HG03565 (cell line): ENCODE measurements at regions not wholly inside any gene's neighbourhood (a gene's known extent, or its start where the extent isn't known, plus 50 kb on each side); places are given as distances from the start of the nearest gene placed in this dataset.
"Not testable (repeated sequence)": the region's sequence is repeated elsewhere in the genome, so short reads cannot be mapped to it uniquely, and the experiment has no call there.

Source experiments
- ATAC-seq: cut with Tn5 transposase; IDR thresholded peaks from one replicate; pipeline ENCODE4 v1.9.1; 2021; ENCODE audit warnings: mild to moderate bottlenecking, moderate library complexity; ENCODE audit not compliant: unreplicated experiment

DNA sequence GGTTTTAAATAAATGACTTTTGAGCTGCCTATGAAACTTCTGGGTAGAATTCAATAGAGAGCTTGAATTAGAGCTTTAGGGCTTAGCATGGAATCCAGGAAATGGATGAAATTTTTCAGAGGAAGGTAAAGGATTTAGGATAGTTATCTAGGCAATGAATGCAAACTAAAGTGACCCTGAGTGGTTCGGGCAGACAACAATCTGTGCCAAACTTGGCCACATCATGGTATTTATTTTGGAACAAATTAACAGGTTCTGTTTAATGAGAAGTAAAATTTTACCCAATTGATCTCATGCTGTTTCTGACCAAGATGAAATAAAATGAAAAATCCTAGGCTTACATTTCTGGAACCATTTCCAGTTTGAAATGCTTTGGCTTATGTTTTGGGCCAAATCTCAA, 934.4 kb downstream of the MAT2B start:
- no peak for ATAC-seq

- no peak for ATAC-seq
Observed at GRCh38 chr5:164449460-164449859, 944.0 kb downstream of the MAT2B start.

DNA sequence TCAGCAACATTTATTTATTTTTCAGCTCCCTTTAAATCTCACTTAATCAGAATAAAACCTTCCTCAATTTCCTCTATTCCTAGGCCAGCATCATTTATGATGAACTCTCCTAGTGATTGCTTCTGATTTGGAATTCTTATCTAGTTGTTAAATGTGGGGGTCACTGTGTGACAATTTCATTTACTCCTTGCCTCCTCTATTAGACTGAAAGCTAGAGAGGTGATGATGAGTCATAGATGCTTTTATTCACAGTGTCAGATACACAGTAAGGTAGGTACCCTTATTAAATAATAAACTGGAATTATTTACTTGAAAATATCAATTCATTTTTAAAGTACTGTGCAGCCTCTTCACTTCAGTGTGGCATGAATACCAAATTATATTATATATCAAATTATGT, 960.6 kb downstream of the MAT2B start:
- no peak for ATAC-seq

DNA sequence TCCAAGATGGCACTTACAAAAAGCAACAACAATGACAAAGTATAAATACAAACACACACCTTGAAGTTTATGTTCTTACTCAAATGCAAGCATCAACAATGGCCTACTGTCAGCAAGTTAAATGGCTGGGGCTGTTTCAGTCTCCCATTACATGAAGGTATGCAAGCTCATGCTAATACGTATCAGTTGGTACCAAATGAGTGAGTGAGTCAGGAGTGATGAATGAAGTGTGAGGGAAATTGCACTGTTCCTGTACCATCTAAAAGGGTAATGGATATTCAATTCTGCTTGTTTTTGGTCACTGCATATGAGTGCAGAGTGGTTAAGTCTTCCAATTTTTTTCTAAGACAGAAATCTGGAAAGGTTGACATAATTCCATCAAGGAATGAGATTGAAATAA, 964.9 kb downstream of the MAT2B start:
- no peak for ATAC-seq

- ATAC-seq = no peak
Observed at GRCh38 chr5:164472165-164472564, 966.7 kb downstream of the MAT2B start.

GRCh38 chr5:164475339-164475977, 970.0 kb downstream of the MAT2B start:
- ATAC-seq = no peak

GRCh38 chr5:164481270-164481669, 975.9 kb downstream of the MAT2B start:
- no peak for ATAC-seq

GRCh38 chr5:164482351-164482750, 976.9 kb downstream of the MAT2B start:
- ATAC-seq = no peak

GRCh38 chr5:164484948-164485347, 979.5 kb downstream of the MAT2B start:
- no peak for ATAC-seq

DNA sequence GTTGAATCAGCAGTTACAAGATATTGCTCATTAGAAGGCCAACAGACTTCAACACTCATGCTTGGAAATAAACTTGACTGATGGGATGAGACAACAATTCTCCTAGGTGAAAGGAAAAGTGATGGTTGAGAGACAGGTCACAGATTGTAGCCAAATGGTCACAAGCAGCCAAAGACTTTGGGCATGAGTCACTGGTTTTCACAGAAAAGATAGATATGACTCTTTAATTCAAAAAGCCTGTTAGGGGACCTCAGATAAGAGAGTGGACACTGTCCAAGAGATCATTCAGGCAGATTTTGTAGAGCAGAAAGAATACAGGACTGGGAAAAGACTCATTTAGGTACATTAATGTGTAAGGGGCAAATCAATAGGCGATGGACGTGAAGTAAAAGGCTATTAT, 982.5 kb downstream of the MAT2B start:
- no peak for ATAC-seq

DNA sequence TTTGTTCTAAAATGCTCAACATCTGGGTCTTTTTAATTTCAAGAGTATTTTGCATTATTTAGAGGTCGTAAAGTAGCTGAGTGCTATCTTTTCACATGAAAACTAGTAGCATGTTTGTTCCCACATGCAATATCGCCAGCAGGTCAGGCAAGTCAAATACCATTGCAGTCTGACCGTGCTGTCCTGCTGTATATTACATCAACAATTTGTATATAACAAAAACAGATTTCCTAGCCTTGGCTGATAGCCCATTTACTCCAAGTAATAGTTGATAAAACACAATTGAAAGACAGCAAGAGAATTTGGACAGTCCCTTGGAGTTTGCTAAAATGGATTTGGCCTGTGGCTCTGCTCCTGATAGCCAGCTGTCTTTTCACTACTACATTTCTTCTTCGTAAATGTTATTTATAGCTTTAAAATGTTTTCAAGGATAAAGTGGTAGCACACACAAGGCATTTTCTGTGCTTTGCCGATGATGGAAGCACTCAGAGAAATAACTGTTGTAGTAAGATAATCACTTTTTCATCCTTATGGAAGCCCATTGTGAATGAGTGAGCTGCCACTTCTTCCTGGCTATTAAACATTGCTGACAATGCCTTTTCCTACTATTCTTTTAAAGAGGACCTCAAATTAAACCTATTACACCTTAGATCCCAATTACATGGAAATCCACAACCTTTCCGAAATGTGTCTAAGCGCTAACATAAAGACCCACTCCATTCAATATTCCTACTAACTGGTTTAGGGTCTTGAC, 992.1 kb downstream of the MAT2B start:
- no peak for ATAC-seq

DNA sequence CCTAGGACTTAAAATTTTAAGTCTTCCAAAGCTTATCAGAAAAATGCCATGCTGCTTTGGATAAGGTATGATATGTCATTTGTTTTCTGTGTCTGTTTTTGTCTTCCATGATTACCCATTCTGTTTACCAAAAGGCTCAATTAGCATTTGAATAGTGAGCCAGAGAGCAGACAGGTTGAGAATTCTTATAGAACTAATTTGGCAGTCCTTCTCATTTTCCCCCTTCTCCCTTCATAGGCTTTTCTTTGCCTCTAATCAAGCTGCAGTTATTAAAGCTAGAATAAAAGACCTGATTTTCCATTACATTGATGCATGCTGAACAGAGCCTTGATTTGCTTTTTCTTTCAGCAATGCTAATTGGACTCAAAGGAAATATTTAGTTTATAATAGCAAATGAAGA, 993.0 kb downstream of the MAT2B start:
- no peak for ATAC-seq

DNA sequence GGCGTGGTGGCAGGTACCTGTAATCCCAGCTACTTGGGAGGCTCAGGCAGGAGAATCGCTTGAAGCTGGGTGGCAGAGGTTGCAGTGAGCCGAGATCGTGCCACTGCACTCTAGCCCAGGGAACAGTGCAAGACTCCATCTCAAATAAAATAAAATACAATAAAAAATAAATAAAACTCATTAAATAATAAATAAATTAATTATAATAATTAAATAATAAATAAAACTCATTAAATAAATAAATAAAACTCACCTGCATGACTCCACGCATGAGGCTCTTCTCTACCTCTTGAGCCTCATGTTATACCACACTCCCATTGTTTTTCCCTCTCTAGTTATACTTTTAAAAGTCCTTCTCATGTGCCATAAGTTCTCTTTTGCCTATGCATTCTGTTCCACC, 995.4 kb downstream of the MAT2B start:
- ATAC-seq = no peak

DNA sequence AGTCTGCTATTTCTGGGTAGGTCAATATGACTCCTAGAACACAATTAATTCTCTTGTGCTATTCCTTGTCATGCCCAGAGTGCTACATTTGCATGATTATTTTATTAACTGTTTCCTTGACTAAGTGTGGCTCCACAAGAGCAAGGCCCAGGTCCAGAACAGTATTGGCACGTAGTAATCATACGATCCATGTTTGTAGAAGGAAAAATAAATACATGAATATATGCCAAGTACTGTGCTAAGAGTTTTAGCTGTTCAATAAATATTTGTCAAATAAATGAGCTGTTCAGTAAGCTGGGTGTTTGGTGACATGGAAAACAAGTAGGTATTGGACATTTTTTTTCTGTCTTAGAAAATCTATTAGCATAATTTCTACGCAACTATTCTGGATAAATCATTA, 995.9 kb downstream of the MAT2B start:
- ATAC-seq = no peak

DNA sequence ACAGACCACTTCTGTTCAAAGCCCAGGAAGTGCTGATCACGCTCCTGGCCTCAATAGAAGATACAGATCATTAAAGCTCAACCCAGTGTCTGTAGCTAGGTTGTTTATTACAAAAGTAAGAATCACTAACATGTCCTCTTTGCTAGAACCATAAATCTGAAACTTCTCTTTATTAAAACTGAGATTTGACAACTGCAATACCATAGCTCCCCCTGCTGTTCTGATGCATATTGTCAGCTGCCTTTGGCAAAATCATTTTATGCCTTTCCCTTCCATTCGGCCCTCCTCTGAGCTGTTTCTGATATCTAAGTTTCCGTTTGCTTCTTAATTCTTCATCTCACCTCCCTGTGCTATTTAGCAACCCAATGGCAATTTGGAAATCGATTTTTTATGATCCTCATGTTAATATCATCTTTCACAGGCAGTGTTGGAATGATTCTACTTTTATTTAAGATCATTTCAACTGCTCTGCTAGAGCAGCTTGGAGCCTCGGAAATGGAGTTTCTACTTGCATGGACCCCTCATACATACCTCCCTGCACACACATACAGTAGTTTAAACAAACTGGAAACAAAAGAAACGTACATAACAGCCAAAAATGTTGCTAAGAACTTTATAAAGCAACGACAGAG, 998.8 kb downstream of the MAT2B start:
- ATAC-seq = peak; percentile 73

GRCh38 chr5:164505791-164506190, 1000.4 kb downstream of the MAT2B start:
- no peak for ATAC-seq

GRCh38 chr5:164518067-164518740, 1012.8 kb downstream of the MAT2B start:
- no peak for ATAC-seq

GRCh38 chr5:164518741-164519080, 1013.3 kb downstream of the MAT2B start:
- ATAC-seq = no peak

- no peak for ATAC-seq
Observed at GRCh38 chr5:164532235-164532900, 1026.9 kb downstream of the MAT2B start.

GRCh38 chr5:164533426-164533825, 1028.0 kb downstream of the MAT2B start:
- not testable (repeated sequence) for ATAC-seq

DNA sequence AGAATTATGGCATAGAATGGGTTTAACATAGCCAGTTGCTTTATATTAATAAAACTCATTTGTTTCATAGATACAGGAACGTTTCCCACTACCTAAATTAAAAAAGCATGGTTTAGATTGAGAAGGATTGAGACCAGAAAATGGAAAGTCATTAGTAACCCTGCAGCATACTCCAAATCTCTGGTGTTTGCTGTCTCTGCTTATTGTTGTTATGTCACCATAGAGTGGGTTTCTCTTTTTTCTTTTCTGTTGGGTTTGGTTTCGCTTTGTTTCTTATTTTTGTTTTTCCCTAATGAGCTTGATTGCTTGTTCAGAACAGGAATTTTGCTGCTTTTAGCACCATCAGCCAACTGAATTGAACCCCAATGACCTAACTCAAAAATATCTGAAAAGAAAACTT, 1034.8 kb downstream of the MAT2B start:
- no peak for ATAC-seq
